ENCODE measurements at regions not wholly inside any gene's neighbourhood (a gene's known extent, or its start where the extent isn't known, plus 50 kb on each side); places are given as distances from the start of the nearest gene placed in this dataset.

- no peak for TF ChIP-seq CTCF (IDR thresholded peaks at IDR 0.05)
- no peak for TF ChIP-seq POLR2A (IDR thresholded peaks at IDR 0.05)
Measured at GRCh38 chr5:106634375-106634774, 1036.4 kb downstream of the EFNA5 start.
